H1 (cell line): ENCODE measurements at regions not wholly inside any gene's neighbourhood (a gene's known extent, or its start where the extent isn't known, plus 50 kb on each side); places are given as distances from the start of the nearest gene placed in this dataset.

ENCODE experiments used
- CEBPB ChIP-seq: IDR thresholded peaks from 2 replicates; pipeline ENCODE4 v1.6.1; 2012; ENCODE audit warnings: low read depth, low read length
- EGR1 ChIP-seq: IDR thresholded peaks from 2 replicates; pipeline ENCODE4 v1.6.1; 2011; ENCODE audit warnings: low read depth, low read length, borderline replicate concordance
- POLR2AphosphoS5 ChIP-seq: IDR thresholded peaks from 2 replicates; pipeline ENCODE4 v1.6.1; 2011; ENCODE audit warnings: low read depth, low read length
- RNF2 ChIP-seq: fragments of 200-900, 300-1000 bp; sonication (generic); IDR thresholded peaks from 2 replicates; pipeline ENCODE4 v1.7.1; 2016; ENCODE audit warnings: borderline replicate concordance, low read depth, mild to moderate bottlenecking, antibody characterized with exemption, low read length; ENCODE audit not compliant: poor library complexity, severe bottlenecking; ENCODE audit errors: missing control alignments
- TCF12 ChIP-seq: IDR thresholded peaks from 2 replicates; pipeline ENCODE4 v1.6.1; 2011; ENCODE audit warnings: low read depth, mild to moderate bottlenecking, low read length

DNA sequence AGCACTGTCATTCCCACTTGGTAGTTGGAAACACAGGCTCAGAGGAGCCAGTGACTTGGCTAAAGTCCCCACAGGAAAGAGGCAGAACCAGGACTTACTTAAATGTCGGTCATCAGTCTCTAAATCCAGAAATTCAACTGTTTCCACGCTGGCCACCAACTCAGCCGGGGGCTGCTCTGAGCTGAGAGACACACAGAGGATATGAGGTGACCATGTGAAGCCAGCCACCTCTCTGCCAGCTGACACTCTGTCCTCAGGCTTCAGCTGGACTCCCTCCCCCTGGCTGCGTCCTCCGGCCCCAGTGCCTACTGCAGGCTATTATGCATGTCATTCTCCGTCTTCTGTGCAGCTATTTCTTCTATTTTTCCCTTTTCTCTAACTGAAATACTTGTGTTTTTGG, 168.9 kb downstream of the ANKRD30B start (continued):
- TF ChIP-seq CEBPB (no peak), EGR1 (no peak), RNF2 (no peak), POLR2AphosphoS5 (no peak), TCF12 (no peak)
